GM23338 (cell line): ENCODE measurements at regions not wholly inside any gene's neighbourhood (a gene's known extent, or its start where the extent isn't known, plus 50 kb on each side); places are given as distances from the start of the nearest gene placed in this dataset.
A peak's percentile ranks its signal among the peaks of the same experiment; 100 is the strongest.
"Not testable (repeated sequence)": the region's sequence is repeated elsewhere in the genome, so short reads cannot be mapped to it uniquely, and the experiment has no call there.

Experiments used
- ATAC-seq: fragments of 200-7000 bp; cut with Tn5 transposase; 3 replicates; pipeline ENCODE4 v1.9.1; 2020
- DNase-seq: peaks from one replicate; pipeline ENCODE4 v3.0.0-alpha.2; 2015; ENCODE audit warnings: low spot score
- H2AFZ ChIP-seq: fragments of 200-600 bp; sonication (generic); 2 replicates; pipeline ENCODE4 v1.8.0; 2016; ENCODE audit warnings: antibody characterized with exemption, mild to moderate bottlenecking, moderate library complexity
- H3F3A ChIP-seq: fragments of 200-600 bp; sonication (generic); replicated peaks from 2 replicates; pipeline ENCODE4 v1.8.0; 2017; ENCODE audit warnings: antibody characterized with exemption, mixed run types, low read depth
- H3K27ac ChIP-seq: fragments of 200-600 bp; sonication (generic); 2 replicates; pipeline ENCODE4 v1.6.1; 2016; ENCODE audit warnings: low read depth
- H3K27me3 ChIP-seq: fragments of 200-600 bp; sonication (generic); 2 replicates; pipeline ENCODE4 v1.8.0; 2016; ENCODE audit warnings: mild to moderate bottlenecking, mixed run types, moderate library complexity; ENCODE audit not compliant: insufficient read depth
- H3K36me3 ChIP-seq: fragments of 200-600 bp; sonication (generic); 2 replicates; pipeline ENCODE4 v1.8.0; 2016; ENCODE audit warnings: mild to moderate bottlenecking; ENCODE audit not compliant: insufficient read depth
- H3K4me1 ChIP-seq: fragments of 200-600 bp; sonication (generic); 2 replicates; pipeline ENCODE4 v1.8.0; 2016; ENCODE audit warnings: mild to moderate bottlenecking, moderate library complexity; ENCODE audit not compliant: insufficient read depth
- H3K4me2 ChIP-seq: fragments of 200-600 bp; sonication (generic); 2 replicates; pipeline ENCODE4 v1.7.1; 2017; ENCODE audit warnings: mixed run types
- H3K4me3 ChIP-seq: fragments of 200-600 bp; sonication (generic); 2 replicates; pipeline ENCODE4 v1.6.1; 2016; ENCODE audit warnings: mixed run types
- H3K79me2 ChIP-seq: fragments of 200-600 bp; sonication (generic); replicated peaks from 2 replicates; pipeline ENCODE4 v1.8.0; 2017; ENCODE audit warnings: mild to moderate bottlenecking; ENCODE audit not compliant: insufficient read depth
- H3K9me2 ChIP-seq: fragments of 200-600 bp; sonication (generic); 2 replicates; pipeline ENCODE4 v1.8.0; 2017; ENCODE audit not compliant: insufficient read depth
- H4K20me1 ChIP-seq: fragments of 200-600 bp; sonication (generic); replicated peaks from 2 replicates; pipeline ENCODE4 v1.8.0; 2017; ENCODE audit warnings: mild to moderate bottlenecking; ENCODE audit not compliant: insufficient read depth
- H3K27ac Mint-ChIP-seq: 2 replicates; pipeline ENCODE4 v1.8.0; 2020; ENCODE audit warnings: inconsistent platforms, mild to moderate bottlenecking, moderate library complexity, mixed read lengths
- H3K27me3 Mint-ChIP-seq: 3 replicates; pipeline ENCODE4 v1.8.0; 2022; ENCODE audit warnings: low read depth, mild to moderate bottlenecking, moderate library complexity, mixed read lengths, inconsistent platforms; ENCODE audit not compliant: insufficient read depth, poor library complexity
- H3K36me3 Mint-ChIP-seq: 3 replicates; pipeline ENCODE4 v1.8.0; 2021; ENCODE audit warnings: low read depth, mild to moderate bottlenecking, inconsistent platforms, moderate library complexity, mixed read lengths
- H3K4me1 Mint-ChIP-seq: 3 replicates; pipeline ENCODE4 v1.8.0; 2020; ENCODE audit warnings: mild to moderate bottlenecking, inconsistent platforms, mixed read lengths
- H3K4me3 Mint-ChIP-seq: 3 replicates; pipeline ENCODE4 v1.8.0; 2021; ENCODE audit warnings: moderate library complexity, mild to moderate bottlenecking, inconsistent platforms, mixed read lengths
- H3K9me3 Mint-ChIP-seq: 3 replicates; pipeline ENCODE4 v1.8.0; 2020; ENCODE audit warnings: moderate library complexity, mild to moderate bottlenecking, inconsistent platforms, mixed read lengths
- CREB1 ChIP-seq: fragments of 250-450 bp; sonication (Bioruptor Pico); IDR thresholded peaks from 2 replicates; pipeline ENCODE4 v1.5.0; 2020; ENCODE audit warnings: low read depth, mild to moderate bottlenecking, moderate library complexity
- CTCF ChIP-seq, 2 experiments: fragments of 200-600 bp in 1 of 2; sonication (generic) in 1 of 2; conservative IDR thresholded peaks; 2 replicates each; pipeline versions ENCODE4 v1.5.1 to v1.6.1; 2016 to 2017; ENCODE audit warnings: antibody characterized with exemption in 2 of 2, low read depth in 2 of 2, mild to moderate bottlenecking in 2 of 2, moderate library complexity in 1 of 2
- ETS1 ChIP-seq: IDR thresholded peaks from 2 replicates; pipeline ENCODE4 v1.6.1; 2016; ENCODE audit warnings: antibody characterized with exemption
- EZH2phosphoT487 ChIP-seq: fragments of 200-600 bp; sonication (generic); IDR thresholded peaks from one replicate; pipeline ENCODE4 v1.8.1; 2018; ENCODE audit warnings: antibody characterized with exemption; ENCODE audit not compliant: unreplicated experiment
- JUNB ChIP-seq: IDR thresholded peaks from one replicate; pipeline ENCODE4 v1.6.1; 2016; ENCODE audit warnings: antibody characterized with exemption; ENCODE audit not compliant: unreplicated experiment
- NANOG ChIP-seq: IDR thresholded peaks from 2 replicates; pipeline ENCODE4 v1.6.1; 2016; ENCODE audit warnings: antibody characterized with exemption, borderline replicate concordance
- REST ChIP-seq: IDR thresholded peaks from one replicate; pipeline ENCODE4 v1.6.1; 2018; ENCODE audit warnings: antibody characterized with exemption; ENCODE audit not compliant: unreplicated experiment
- STAT1 ChIP-seq: IDR thresholded peaks from one replicate; pipeline ENCODE4 v1.6.1; 2016; ENCODE audit warnings: antibody characterized with exemption; ENCODE audit not compliant: unreplicated experiment
- ZNF114 ChIP-seq: fragments of 250-450 bp; sonication (Bioruptor Pico); IDR thresholded peaks from 2 replicates; pipeline ENCODE4 v1.5.0; 2020; ENCODE audit warnings: mild to moderate bottlenecking, moderate library complexity
- ZNF331 ChIP-seq: fragments of 250-450 bp; sonication (Bioruptor Pico); IDR thresholded peaks from 2 replicates; pipeline ENCODE4 v1.5.0; 2020; ENCODE audit warnings: low read depth, mild to moderate bottlenecking, moderate library complexity

DNA sequence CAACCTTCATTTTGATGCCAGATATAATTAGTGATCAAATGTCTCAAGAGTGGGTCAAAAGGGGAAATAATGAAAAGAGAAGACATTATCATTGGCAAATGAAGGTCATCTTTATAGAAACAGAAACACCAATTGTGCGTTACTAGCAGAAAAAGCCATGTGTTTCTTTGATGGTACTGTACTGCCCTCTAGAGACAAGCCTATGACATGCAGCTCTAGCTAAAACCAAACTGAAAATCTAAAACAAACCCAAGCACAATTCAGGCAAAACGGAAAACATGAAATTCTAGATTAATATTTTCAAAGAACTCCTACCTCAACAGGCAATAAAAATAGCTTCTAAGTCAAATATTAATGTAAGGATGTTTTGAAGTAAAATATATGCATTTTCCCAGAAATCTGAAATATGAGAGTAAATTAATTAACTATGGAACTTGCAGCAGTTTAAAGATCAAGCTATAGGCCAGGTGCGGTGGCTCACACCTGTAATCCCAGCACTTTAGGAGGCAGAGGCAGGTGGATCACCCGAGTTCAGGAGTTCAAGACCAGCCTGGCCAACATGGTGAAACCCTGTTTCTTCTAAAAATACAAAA, 115.4 kb downstream of the KLHL28 start:
- peak; percentile 72 for DNase-seq
- H3F3A ChIP-seq, result no peaks in the 10 kb centered on the region

DNA sequence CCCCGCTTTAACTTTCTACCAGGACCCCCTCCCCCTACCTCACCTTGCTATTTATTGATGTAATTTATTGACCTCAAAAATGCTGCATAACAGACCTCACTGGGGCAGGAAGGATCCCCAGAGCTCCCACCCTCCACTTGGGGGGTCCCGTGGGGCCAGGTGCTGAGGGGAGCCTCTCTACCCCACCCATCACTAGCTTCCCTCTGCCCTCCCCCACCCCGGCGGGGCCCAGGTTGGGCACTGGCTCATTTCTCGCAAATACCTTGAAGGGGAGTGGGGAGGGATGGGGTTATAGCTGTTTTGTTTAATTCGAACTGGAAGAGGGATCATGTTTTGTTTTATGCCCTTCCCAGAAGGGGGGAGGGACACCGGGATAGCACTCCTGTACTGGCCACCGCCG, 125.8 kb downstream of the KLHL28 start:
- H3K9me3 Mint-ChIP-seq, DNase-seq, H3K4me1 ChIP-seq, H3K36me3 Mint-ChIP-seq, H3K27ac ChIP-seq, H3K4me3 ChIP-seq, H4K20me1 ChIP-seq, ATAC-seq, H3K9me2 ChIP-seq, H3F3A ChIP-seq, H3K27me3 ChIP-seq, H2AFZ ChIP-seq, H3K4me1 Mint-ChIP-seq, H3K4me2 ChIP-seq, H3K4me3 Mint-ChIP-seq, H3K27ac Mint-ChIP-seq, H3K27me3 Mint-ChIP-seq, H3K79me2 ChIP-seq, H3K36me3 ChIP-seq: not testable (repeated sequence)

More for the DNA sequence above, 115.4 kb downstream of the KLHL28 start:
- ATAC-seq, result no peak; the same call in 2 of the 3 replicates
- Histone ChIP-seq H3K4me2 (no peak overlapping the region), H3K27me3 (no peaks in the 10 kb centered on the region), H3K36me3 (no peaks in the 10 kb centered on the region), H3K4me1 (no peaks in the 10 kb centered on the region), H4K20me1 (no peaks in the 10 kb centered on the region), H3K9me2 (no peaks in the 10 kb centered on the region), H3K79me2 (no peaks in the 10 kb centered on the region), H3K4me3 (no peak overlapping the region), H3K27ac (no peak overlapping the region), H2AFZ (no peak overlapping the region)
- no peak overlapping the region for H3K27ac Mint-ChIP-seq
- no peak overlapping the region for H3K4me3 Mint-ChIP-seq
- peaks cover 2% of the 10 kb centered on the region for H3K27me3 Mint-ChIP-seq
- H3K4me1 Mint-ChIP-seq, result peaks cover 8% of the 10 kb centered on the region; the same call in 2 of the 3 replicates
- TF ChIP-seq CTCF (conservative IDR thresholded peaks at IDR 0.05; ENCODE audit: low read depth in 2 of 2) (peak; percentile 87 to 99), ZNF114 (CRISPR knock-in tag) (no peak)
- no peaks in the 10 kb centered on the region for H3K9me3 Mint-ChIP-seq
- H3K36me3 Mint-ChIP-seq, result no peaks in the 10 kb centered on the region

GRCh38 chr14:44833376-44834060, 128.2 kb downstream of the KLHL28 start:
- no peak overlapping the region for H3K27ac ChIP-seq
- DNase-seq (no peak), ATAC-seq (no peak)
- H3K27me3 Mint-ChIP-seq, result no peaks in the 10 kb centered on the region
- no peaks in the 10 kb centered on the region for H3K27me3 ChIP-seq
- H3F3A ChIP-seq, result no peaks in the 10 kb centered on the region
- no peaks in the 10 kb centered on the region for H4K20me1 ChIP-seq
- H3K36me3 ChIP-seq, result no peaks in the 10 kb centered on the region
- H2AFZ ChIP-seq, result no peak overlapping the region
- no peaks in the 10 kb centered on the region for H3K79me2 ChIP-seq
- H3K9me3 Mint-ChIP-seq, result no peaks in the 10 kb centered on the region
- no peak overlapping the region for H3K4me2 ChIP-seq
- no peaks in the 10 kb centered on the region for H3K36me3 Mint-ChIP-seq
- H3K4me3 Mint-ChIP-seq, result no peak overlapping the region
- H3K9me2 ChIP-seq, result peaks cover 2% of the 10 kb centered on the region; the same call in 1 of the 2 replicates
- H3K27ac Mint-ChIP-seq, result no peak overlapping the region
- H3K4me3 ChIP-seq, result no peak overlapping the region
- H3K4me1 Mint-ChIP-seq, result no peaks in the 10 kb centered on the region
- H3K4me1 ChIP-seq, result no peaks in the 10 kb centered on the region
- TF ChIP-seq ETS1 (no peak), CREB1 (CRISPR knock-in tag) (no peak), STAT1 (no peak), NANOG (no peak), EZH2phosphoT487 (no peak), ZNF331 (CRISPR knock-in tag) (no peak), CTCF (conservative IDR thresholded peaks at IDR 0.05; ENCODE audit: low read depth in 2 of 2) (no peak), JUNB (no peak), REST (no peak)
